Endothelial cell of umbilical vein (primary cell): ENCODE measurements at regions not wholly inside any gene's neighbourhood (a gene's known extent, or its start where the extent isn't known, plus 50 kb on each side); places are given as distances from the start of the nearest gene placed in this dataset.

Source experiments
- BruUV-seq: library from RNA; stranded (reverse); fragments of 400-500 nt; replicated peaks from 2 replicates; lab custom pipeline; 2021; lab: Mats Ljungman, UMichigan
- CTCF ChIA-PET: fragments of 300-600, 350-600 bp; sonication (Branson Sonifier 250); formaldehyde crosslinking; loops from one replicate; lab custom pipeline; 2021; ENCODE audit warnings: antibody characterized with exemption, inconsistent platforms; lab: Charles Lee
- POLR2A ChIA-PET: fragments of 300-600, 350-600 bp; sonication (Branson Sonifier 250); formaldehyde crosslinking; loops from one replicate; lab custom pipeline; 2021; ENCODE audit warnings: antibody characterized with exemption, inconsistent platforms; lab: Charles Lee
- DNase-seq: peaks from one replicate; pipeline ENCODE4 v3.0.0-alpha.2; 2011; ENCODE audit warnings: low read depth, low spot score
- FAIRE-seq: peaks from 2 replicates; lab custom pipeline; 2011; peaks lifted over from hg19 to GRCh38; lab: Jason Lieb, UNC
- H2AFZ ChIP-seq: 2 replicates; pipeline ENCODE4 v1.6.0; 2012; ENCODE audit warnings: low read depth, low read length, control low read depth, inconsistent platforms
- H3K27ac ChIP-seq: 2 replicates; pipeline ENCODE4 v1.5.1; 2011; ENCODE audit warnings: low read depth, mild to moderate bottlenecking, control low read depth, low read length, moderate library complexity; ENCODE audit not compliant: insufficient read depth
- H3K27me3 ChIP-seq, 2 experiments: 2 replicates each; pipeline versions ENCODE4 v1.6.0 to v1.6.1; 2011; ENCODE audit warnings: low read length in 2 of 2, mixed read lengths in 1 of 2; ENCODE audit not compliant: control insufficient read depth in 2 of 2, insufficient read depth in 2 of 2
- H3K36me3 ChIP-seq, 2 experiments: 2 replicates in 1 of 2; 3 replicates in 1 of 2; pipeline ENCODE4 v1.5.1; 2011; ENCODE audit warnings: low read length in 2 of 2, mild to moderate bottlenecking in 1 of 2, moderate library complexity in 1 of 2; ENCODE audit not compliant: control insufficient read depth in 2 of 2, insufficient read depth in 2 of 2; ENCODE audit errors: extremely low read depth in 1 of 2
- H3K4me1 ChIP-seq: 3 replicates; pipeline ENCODE4 v1.5.1; 2011; ENCODE audit warnings: mild to moderate bottlenecking, low read length; ENCODE audit not compliant: control insufficient read depth, insufficient read depth; ENCODE audit errors: extremely low read depth
- H3K4me2 ChIP-seq: 2 replicates; pipeline ENCODE4 v1.6.1; 2011; ENCODE audit warnings: low read length, control low read depth, mixed read lengths; ENCODE audit not compliant: insufficient read depth
- H3K4me3 ChIP-seq, 3 experiments: fragments of 200-600 bp in 1 of 3; sonication (generic), shearing (Covaris generic) in 1 of 3; replicated peaks in 1 of 3; 2 replicates each; pipeline ENCODE4 v1.5.1; 2011 to 2016; ENCODE audit warnings: control low read depth in 3 of 3, low read length in 3 of 3, mild to moderate bottlenecking in 2 of 3, inconsistent platforms in 1 of 3, low read depth in 1 of 3, moderate library complexity in 1 of 3; ENCODE audit not compliant: insufficient read depth in 1 of 3
- H3K79me2 ChIP-seq: 2 replicates; pipeline ENCODE4 v1.6.0; 2012; ENCODE audit warnings: low read length, inconsistent platforms; ENCODE audit not compliant: control insufficient read depth, insufficient read depth
- H3K9ac ChIP-seq: replicated peaks from 2 replicates; pipeline ENCODE3; 2011; ENCODE audit warnings: low read length, control low read depth; ENCODE audit not compliant: insufficient read depth; ENCODE audit errors: extremely low read depth
- H3K9me1 ChIP-seq: replicated peaks from 3 replicates; pipeline ENCODE4 v1.6.0; 2011; ENCODE audit warnings: mild to moderate bottlenecking, low read length; ENCODE audit not compliant: control insufficient read depth, insufficient read depth; ENCODE audit errors: extremely low read depth
- H3K9me3 ChIP-seq: replicated peaks from 2 replicates; pipeline ENCODE4 v1.5.1; 2012; ENCODE audit warnings: low read length, inconsistent platforms; ENCODE audit not compliant: control insufficient read depth, insufficient read depth
- H4K20me1 ChIP-seq: replicated peaks from 2 replicates; pipeline ENCODE3; 2011; ENCODE audit warnings: mild to moderate bottlenecking, low read length; ENCODE audit not compliant: control insufficient read depth, insufficient read depth; ENCODE audit errors: extremely low read depth
- EZH2 ChIP-seq: IDR thresholded peaks from 2 replicates; pipeline ENCODE4 v1.6.1; 2012; ENCODE audit warnings: borderline replicate concordance, low read depth, mild to moderate bottlenecking, moderate library complexity, low read length, inconsistent platforms; ENCODE audit not compliant: severe bottlenecking
- FOS ChIP-seq: IDR thresholded peaks from 2 replicates; pipeline ENCODE4 v1.6.1; 2011; ENCODE audit warnings: mild to moderate bottlenecking, low read length, moderate library complexity, borderline replicate concordance; ENCODE audit not compliant: insufficient read depth
- GATA2 ChIP-seq: IDR thresholded peaks from 2 replicates; pipeline ENCODE4 v1.7.0; 2011; ENCODE audit warnings: low read depth, mild to moderate bottlenecking, moderate library complexity, mixed read lengths, low read length; ENCODE audit not compliant: insufficient read length, insufficient read depth
- JUN ChIP-seq: IDR thresholded peaks from 2 replicates; pipeline ENCODE4 v1.6.1; 2011; ENCODE audit warnings: borderline replicate concordance, low read depth; ENCODE audit not compliant: insufficient read length, insufficient read depth
- MYC ChIP-seq: IDR thresholded peaks from one replicate; pipeline ENCODE4 v1.6.1; 2011; ENCODE audit warnings: mild to moderate bottlenecking, low read depth, low read length
- POLR2A ChIP-seq: IDR thresholded peaks from 2 replicates; pipeline ENCODE4 v1.6.1; 2012; ENCODE audit warnings: low read depth, mild to moderate bottlenecking, control low read depth, low read length
- POLR2AphosphoS5 ChIP-seq: IDR thresholded peaks from 2 replicates; pipeline ENCODE4 v1.6.1; 2012; ENCODE audit warnings: low read depth, mild to moderate bottlenecking, control low read depth, low read length, moderate library complexity; ENCODE audit not compliant: insufficient read depth
- dilution Hi-C: fragments of 300-500 bp; cut with MboI; formaldehyde crosslinking; loops from one replicate; pipeline ENCODE4 v1.15.0; 2019; ENCODE audit warnings: low sequenced_read_pairs; ENCODE audit not compliant: extremely low pct_ligation_motif_present
- intact Hi-C: fragments of 100-400 bp; cut with micrococcal nuclease; formaldehyde crosslinking; loops from one replicate; pipeline ENCODE4 v1.10.0; 2022
- TF ChIP-seq, protein P1 (sequence below), 2 donors: IDR thresholded peaks; 1 replicate in 1 of 2; 2 replicates in 1 of 2; pipeline ENCODE4 v1.5.1; 2011; ENCODE audit warnings: low read length in 2 of 2, mild to moderate bottlenecking in 2 of 2, moderate library complexity in 2 of 2, control low read depth in 1 of 2, inconsistent platforms in 1 of 2, low read depth in 1 of 2; ENCODE audit not compliant: insufficient read depth in 1 of 2; ENCODE audit errors: extremely low read depth in 1 of 2
- TF ChIP-seq, protein P2 (sequence below): IDR thresholded peaks from 2 replicates; pipeline ENCODE4 v1.6.1; 2011; ENCODE audit not compliant: insufficient read depth, insufficient read length

DNA sequence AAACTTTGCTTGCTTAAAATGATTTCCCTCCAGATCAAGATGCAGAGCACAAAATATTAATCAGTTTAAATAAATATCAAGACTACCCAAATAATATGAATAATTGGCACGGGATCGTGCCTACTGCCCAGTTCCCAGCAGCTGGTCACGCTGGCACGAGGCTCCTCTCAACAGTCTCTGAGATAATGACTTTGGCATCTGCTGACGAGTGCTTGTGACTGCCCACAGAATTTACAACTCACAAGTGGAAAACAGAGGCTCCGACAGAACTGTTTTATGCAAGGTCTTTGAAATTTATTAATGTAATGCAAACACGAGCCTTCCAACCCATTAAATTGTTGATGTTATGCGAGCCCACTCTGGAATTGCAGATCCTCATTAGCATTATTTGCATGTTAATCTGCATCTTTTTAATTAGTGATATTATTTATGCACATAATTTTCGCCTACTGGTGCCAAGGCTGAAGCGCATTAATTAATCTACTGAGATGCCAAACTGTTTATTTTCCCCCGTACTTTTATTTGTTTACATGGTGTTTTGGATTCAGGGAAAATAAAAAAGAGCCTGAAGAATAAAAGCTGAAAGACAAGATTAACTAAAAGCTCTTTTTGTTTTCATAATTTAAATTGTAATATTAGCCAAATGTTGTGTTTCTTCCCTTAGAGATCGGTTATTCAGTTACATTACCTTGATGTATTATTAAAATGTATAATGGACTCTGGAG is 369.3 kb upstream of the IRX1 start:
- Histone ChIP-seq H2AFZ (no peak overlapping the region), H4K20me1 (no peaks in the 10 kb centered on the region), H3K9ac (no peak overlapping the region), H3K9me1 (no peaks in the 10 kb centered on the region), H3K4me3 (no peak overlapping the region), H3K4me2 (no peak overlapping the region), H3K79me2 (no peaks in the 10 kb centered on the region), H3K27ac (no peak overlapping the region), H3K4me1 (no peaks in the 10 kb centered on the region), H3K36me3 (no peaks in the 10 kb centered on the region), H3K27me3 (no peaks in the 10 kb centered on the region), H3K9me3 (peaks cover 9% of the 10 kb centered on the region)
- no peak for TF ChIP-seq JUN
- TF ChIP-seq EZH2, result no peak
- CTCF ChIA-PET, result no interaction called here
- intact Hi-C loops (no loop called here), dilution Hi-C loops (no loop called here)
- POLR2A ChIA-PET, result no interaction called here
- FAIRE-seq (no peak), DNase-seq (no peak)
- BruUV-seq, result no TSS peak

DNA sequence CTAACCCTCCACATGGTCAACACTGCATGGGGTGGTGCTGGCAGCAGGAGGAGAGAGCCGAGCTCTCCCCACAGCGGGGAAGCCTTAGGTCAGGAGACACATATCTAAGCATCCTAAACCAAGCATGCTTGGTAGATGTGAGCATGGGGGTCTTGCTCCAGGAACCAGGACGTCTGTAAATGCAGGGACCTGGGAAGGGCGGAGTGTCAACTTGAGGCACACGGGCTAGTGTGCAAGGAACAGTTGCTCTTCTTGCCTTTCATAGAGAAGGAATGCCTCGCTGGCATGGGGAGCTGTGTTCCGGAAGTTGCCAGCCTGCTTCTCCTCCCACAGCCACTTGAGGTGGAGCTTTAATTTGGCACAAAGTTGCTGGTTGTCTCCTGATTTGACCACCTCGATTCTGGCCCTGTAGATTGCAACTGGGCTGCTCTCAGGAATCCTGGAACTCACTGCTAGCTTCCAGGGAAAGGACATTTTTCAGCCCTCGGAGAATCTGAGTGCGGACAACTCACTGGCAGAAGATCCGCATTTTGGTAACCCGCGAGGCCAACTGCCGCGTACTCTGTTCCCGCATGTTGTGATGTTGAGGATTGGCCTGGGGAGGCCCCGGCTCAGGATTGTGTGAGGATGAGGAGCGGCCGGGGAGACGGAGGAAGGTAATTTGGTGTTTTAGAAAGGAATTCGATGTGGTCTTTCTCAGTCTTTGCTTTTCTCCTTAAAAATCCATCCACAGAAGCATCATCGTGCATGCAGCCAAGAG is 370.3 kb upstream of the IRX1 start:
- DNase-seq (no peak), FAIRE-seq (no peak)
- no peak overlapping the region for H2AFZ ChIP-seq
- TF ChIP-seq, protein P1, sequence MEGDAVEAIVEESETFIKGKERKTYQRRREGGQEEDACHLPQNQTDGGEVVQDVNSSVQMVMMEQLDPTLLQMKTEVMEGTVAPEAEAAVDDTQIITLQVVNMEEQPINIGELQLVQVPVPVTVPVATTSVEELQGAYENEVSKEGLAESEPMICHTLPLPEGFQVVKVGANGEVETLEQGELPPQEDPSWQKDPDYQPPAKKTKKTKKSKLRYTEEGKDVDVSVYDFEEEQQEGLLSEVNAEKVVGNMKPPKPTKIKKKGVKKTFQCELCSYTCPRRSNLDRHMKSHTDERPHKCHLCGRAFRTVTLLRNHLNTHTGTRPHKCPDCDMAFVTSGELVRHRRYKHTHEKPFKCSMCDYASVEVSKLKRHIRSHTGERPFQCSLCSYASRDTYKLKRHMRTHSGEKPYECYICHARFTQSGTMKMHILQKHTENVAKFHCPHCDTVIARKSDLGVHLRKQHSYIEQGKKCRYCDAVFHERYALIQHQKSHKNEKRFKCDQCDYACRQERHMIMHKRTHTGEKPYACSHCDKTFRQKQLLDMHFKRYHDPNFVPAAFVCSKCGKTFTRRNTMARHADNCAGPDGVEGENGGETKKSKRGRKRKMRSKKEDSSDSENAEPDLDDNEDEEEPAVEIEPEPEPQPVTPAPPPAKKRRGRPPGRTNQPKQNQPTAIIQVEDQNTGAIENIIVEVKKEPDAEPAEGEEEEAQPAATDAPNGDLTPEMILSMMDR (IDR thresholded peaks at IDR 0.05; ENCODE audit: extremely low read depth in 1 of 2, insufficient read depth in 1 of 2, low read depth in 1 of 2, low read length in 2 of 2), result no peak
- TF ChIP-seq, protein P2, sequence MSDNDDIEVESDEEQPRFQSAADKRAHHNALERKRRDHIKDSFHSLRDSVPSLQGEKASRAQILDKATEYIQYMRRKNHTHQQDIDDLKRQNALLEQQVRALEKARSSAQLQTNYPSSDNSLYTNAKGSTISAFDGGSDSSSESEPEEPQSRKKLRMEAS, result no peak
- TF ChIP-seq POLR2A (no peak), EZH2 (no peak), GATA2 (no peak), JUN (no peak), MYC (no peak), POLR2AphosphoS5 (no peak), FOS (no peak)
- no peak overlapping the region for H3K9ac ChIP-seq
- no TSS peak for BruUV-seq
- no peak overlapping the region for H3K4me3 ChIP-seq
- no peak overlapping the region for H3K27ac ChIP-seq
- dilution Hi-C loops, result no loop called here
- H3K4me1 ChIP-seq, result no peaks in the 10 kb centered on the region
- H3K4me2 ChIP-seq, result no peak overlapping the region
- intact Hi-C loops, result no loop called here
- H4K20me1 ChIP-seq, result no peaks in the 10 kb centered on the region
- no peaks in the 10 kb centered on the region for H3K79me2 ChIP-seq
- no peaks in the 10 kb centered on the region for H3K36me3 ChIP-seq
- H3K27me3 ChIP-seq, result no peaks in the 10 kb centered on the region
- peaks cover 9% of the 10 kb centered on the region for H3K9me3 ChIP-seq
- ChIA-PET POLR2A (no interaction called here), CTCF (interaction anchor here (1.0 kb wide), 1 partner anchor 9 kb away, joined by 3 read pairs; no protein-coding TSS in a partner anchor)
- no peaks in the 10 kb centered on the region for H3K9me1 ChIP-seq
